ENCODE measurements at regions not wholly inside any gene's neighbourhood (a gene's known extent, or its start where the extent isn't known, plus 50 kb on each side); places are given as distances from the start of the nearest gene placed in this dataset.
"Not testable (repeated sequence)": the region's sequence is repeated elsewhere in the genome, so short reads cannot be mapped to it uniquely, and the experiment has no call there.

GRCh38 chr5:163569284-163569683, 63.9 kb downstream of the MAT2B start:
- DNase-seq (ENCODE audit: low read depth in 4 of 4, low spot score in 1 of 4), result no peak

- DNase-seq (ENCODE audit: low read depth in 4 of 4, low spot score in 1 of 4), result no peak
Observed at GRCh38 chr5:163571744-163572143, 66.3 kb downstream of the MAT2B start.

GRCh38 chr5:163574472-163575440, 69.3 kb downstream of the MAT2B start:
- no peak for DNase-seq (ENCODE audit: low read depth in 4 of 4, low spot score in 1 of 4)

- no peak for DNase-seq (ENCODE audit: low read depth in 4 of 4, low spot score in 1 of 4)
Observed at GRCh38 chr5:163578652-163579051, 73.2 kb downstream of the MAT2B start.

- no peak for DNase-seq (ENCODE audit: low read depth in 4 of 4, low spot score in 1 of 4)
Observed at GRCh38 chr5:163579729-163580128, 74.3 kb downstream of the MAT2B start.

GRCh38 chr5:163580516-163580915, 75.1 kb downstream of the MAT2B start:
- no peak for DNase-seq (ENCODE audit: low read depth in 4 of 4, low spot score in 1 of 4)

- DNase-seq (ENCODE audit: low read depth in 4 of 4, low spot score in 1 of 4), result not testable (repeated sequence)
Observed at GRCh38 chr5:163583491-163584153, 78.2 kb downstream of the MAT2B start.

- no peak for DNase-seq (ENCODE audit: low read depth in 4 of 4, low spot score in 1 of 4)
Observed at GRCh38 chr5:163585206-163585605, 79.8 kb downstream of the MAT2B start.

GRCh38 chr5:163586531-163586956, 81.1 kb downstream of the MAT2B start:
- DNase-seq (ENCODE audit: low read depth in 4 of 4, low spot score in 1 of 4), result no peak

GRCh38 chr5:163594951-163595350, 89.5 kb downstream of the MAT2B start:
- no peak for DNase-seq (ENCODE audit: low read depth in 4 of 4, low spot score in 1 of 4)

GRCh38 chr5:163595932-163596607, 90.7 kb downstream of the MAT2B start:
- DNase-seq (ENCODE audit: low read depth in 4 of 4, low spot score in 1 of 4), result no peak

- no peak for DNase-seq (ENCODE audit: low read depth in 4 of 4, low spot score in 1 of 4)
Observed at GRCh38 chr5:163596608-163597315, 91.3 kb downstream of the MAT2B start.

- no peak for DNase-seq (ENCODE audit: low read depth in 4 of 4, low spot score in 1 of 4)
Observed at GRCh38 chr5:163604013-163604412, 98.6 kb downstream of the MAT2B start.

- DNase-seq (ENCODE audit: low read depth in 4 of 4, low spot score in 1 of 4), result no peak
Observed at GRCh38 chr5:163607256-163607655, 101.8 kb downstream of the MAT2B start.

GRCh38 chr5:163608621-163609020, 103.2 kb downstream of the MAT2B start:
- DNase-seq (ENCODE audit: low read depth in 4 of 4, low spot score in 1 of 4), result no peak

GRCh38 chr5:163609910-163610309, 104.5 kb downstream of the MAT2B start:
- no peak for DNase-seq (ENCODE audit: low read depth in 4 of 4, low spot score in 1 of 4)

- DNase-seq (ENCODE audit: low read depth in 4 of 4, low spot score in 1 of 4), result no peak
Observed at GRCh38 chr5:163612358-163613149, 107.1 kb downstream of the MAT2B start.

- DNase-seq (ENCODE audit: low read depth in 4 of 4, low spot score in 1 of 4), result no peak
Observed at GRCh38 chr5:163613150-163613442, 107.7 kb downstream of the MAT2B start.

GRCh38 chr5:163614787-163615186, 109.4 kb downstream of the MAT2B start:
- no peak for DNase-seq (ENCODE audit: low read depth in 4 of 4, low spot score in 1 of 4)

GRCh38 chr5:163619273-163619934, 114.0 kb downstream of the MAT2B start:
- DNase-seq (ENCODE audit: low read depth in 4 of 4, low spot score in 1 of 4), result no peak
